ENCODE measurements at regions not wholly inside any gene's neighbourhood (a gene's known extent, or its start where the extent isn't known, plus 50 kb on each side); places are given as distances from the start of the nearest gene placed in this dataset.
"Not testable (repeated sequence)": the region's sequence is repeated elsewhere in the genome, so short reads cannot be mapped to it uniquely, and the experiment has no call there.

- no peaks in the 10 kb centered on the region for H3K36me3 ChIP-seq
- H3K4me1 ChIP-seq = no peaks in the 10 kb centered on the region
- H3K4me3 ChIP-seq = no peak overlapping the region
- DNase-seq = no peak
- intact Hi-C loops (cut with DNase I) = no loop called here
- H3K27ac ChIP-seq = no peak overlapping the region
- no peaks in the 10 kb centered on the region for H3K27me3 ChIP-seq
- no peak for TF ChIP-seq EP300 (IDR thresholded peaks at IDR 0.05)
- no peak for TF ChIP-seq POLR2A (IDR thresholded peaks at IDR 0.05)
- no peak for TF ChIP-seq CTCF (IDR thresholded peaks at IDR 0.05)
- TF ChIP-seq POLR2AphosphoS5 (IDR thresholded peaks at IDR 0.05) = no peak
- H3K9me3 ChIP-seq = no peaks in the 10 kb centered on the region
- 46 to 47% methylated on average over 2 of the region's 2 CpGs for WGBS, 2 donors
Observed at GRCh38 chr4:145266881-145267280, 86.5 kb upstream of the OTUD4 start.

- WGBS, 2 donors = 86 to 90% methylated on average over 3 of the region's 3 CpGs
- H3K27ac ChIP-seq = no peak overlapping the region
- no peaks in the 10 kb centered on the region for H3K27me3 ChIP-seq
- no peaks in the 10 kb centered on the region for H3K4me1 ChIP-seq
- no peak for DNase-seq
- H3K36me3 ChIP-seq = no peaks in the 10 kb centered on the region
- intact Hi-C loops (cut with DNase I) = no loop called here
- no peaks in the 10 kb centered on the region for H3K9me3 ChIP-seq
- no peak overlapping the region for H3K4me3 ChIP-seq
- TF ChIP-seq CTCF (IDR thresholded peaks at IDR 0.05) (no peak), EP300 (IDR thresholded peaks at IDR 0.05) (no peak), POLR2AphosphoS5 (IDR thresholded peaks at IDR 0.05) (no peak), POLR2A (IDR thresholded peaks at IDR 0.05) (no peak)
Observed at GRCh38 chr4:145260091-145260490, 79.7 kb upstream of the OTUD4 start.

DNA sequence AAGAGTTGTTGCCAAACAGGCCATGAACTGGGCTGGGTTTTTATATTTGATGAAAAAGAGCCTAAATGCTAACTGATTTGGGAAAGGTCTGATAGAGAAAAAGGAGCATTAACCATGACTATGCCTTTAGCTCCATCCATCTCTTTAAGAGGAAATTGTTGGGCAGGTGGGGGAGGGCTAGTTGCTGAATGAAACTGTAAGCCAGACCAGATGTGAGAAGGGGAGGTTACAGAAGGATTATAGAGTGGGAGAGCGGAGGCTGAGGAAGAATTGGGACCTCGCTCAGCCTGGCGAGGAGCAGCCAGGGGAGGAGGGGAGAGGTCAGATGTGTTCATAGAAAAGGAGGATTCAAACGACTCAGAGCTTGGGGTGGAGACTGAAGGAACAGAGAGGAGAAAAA is 74.9 kb upstream of the OTUD4 start:
- DNase-seq; H3K27me3 ChIP-seq; H3K9me3 ChIP-seq; H3K27ac ChIP-seq; H3K4me1 ChIP-seq; intact Hi-C loops (cut with DNase I); H3K36me3 ChIP-seq; H3K4me3 ChIP-seq: not testable (repeated sequence)
- 74 to 76% methylated on average over 4 of the region's 4 CpGs for WGBS, 2 donors

GRCh38 chr4:145252190-145252589 is 71.8 kb upstream of the OTUD4 start:
- no peak overlapping the region for H3K27ac ChIP-seq
- no peak overlapping the region for H3K4me3 ChIP-seq
- no peaks in the 10 kb centered on the region for H3K4me1 ChIP-seq
- TF ChIP-seq POLR2A (IDR thresholded peaks at IDR 0.05) (no peak), EP300 (IDR thresholded peaks at IDR 0.05) (no peak), POLR2AphosphoS5 (IDR thresholded peaks at IDR 0.05) (no peak), CTCF (IDR thresholded peaks at IDR 0.05) (no peak)
- no peaks in the 10 kb centered on the region for H3K9me3 ChIP-seq
- DNase-seq = no peak
- intact Hi-C loops (cut with DNase I) = no loop called here
- H3K27me3 ChIP-seq = no peaks in the 10 kb centered on the region
- no peaks in the 10 kb centered on the region for H3K36me3 ChIP-seq
- WGBS, 2 donors = 75 to 85% methylated on average over 1 of the region's 1 CpG

DNA sequence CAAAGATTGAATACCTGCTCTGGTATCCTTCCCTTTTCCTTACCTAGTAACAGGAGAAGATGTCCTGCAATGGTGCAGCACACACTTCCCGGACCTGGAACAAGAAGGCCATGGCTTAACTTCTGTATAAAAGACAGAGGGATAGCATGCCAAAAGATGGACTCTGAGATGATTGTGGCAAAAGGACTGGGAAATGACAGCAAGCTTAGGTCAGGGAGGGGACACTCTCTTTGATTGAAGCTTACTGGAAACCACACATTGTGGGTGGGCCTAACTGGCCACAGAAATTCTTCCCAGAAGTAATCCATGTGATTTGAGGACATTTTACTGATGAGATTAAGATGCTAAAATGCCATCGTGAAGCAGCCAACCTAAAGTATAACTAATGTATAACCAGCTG is 71.0 kb upstream of the OTUD4 start:
- DNase-seq = no peak
- no peaks in the 10 kb centered on the region for H3K36me3 ChIP-seq
- H3K27ac ChIP-seq = no peak overlapping the region
- no peaks in the 10 kb centered on the region for H3K4me1 ChIP-seq
- TF ChIP-seq CTCF (IDR thresholded peaks at IDR 0.05) (no peak), EP300 (IDR thresholded peaks at IDR 0.05) (no peak), POLR2AphosphoS5 (IDR thresholded peaks at IDR 0.05) (no peak), POLR2A (IDR thresholded peaks at IDR 0.05) (no peak)
- intact Hi-C loops (cut with DNase I) = no loop called here
- H3K9me3 ChIP-seq = no peaks in the 10 kb centered on the region
- no peaks in the 10 kb centered on the region for H3K27me3 ChIP-seq
- H3K4me3 ChIP-seq = no peak overlapping the region
- WGBS, 2 donors = 89 to 91% methylated on average over 2 of the region's 2 CpGs

Data from sigmoid colon (tissue), 6 donors.